ENCODE measurements at regions not wholly inside any gene's neighbourhood (a gene's known extent, or its start where the extent isn't known, plus 50 kb on each side); places are given as distances from the start of the nearest gene placed in this dataset.

GRCh38 chr11:127631974-127632373 lies 631.4 kb upstream of the KIRREL3 start:
- CTCF ChIA-PET, result interaction anchor here (1.3 kb wide), 1 partner anchor 526 kb away, joined by 4 read pairs; no protein-coding TSS in a partner anchor
- no peaks in the 10 kb centered on the region for H3F3A ChIP-seq (replicated peaks; ENCODE audit: insufficient read depth)
- no peaks in the 10 kb centered on the region for H3K27me3 ChIP-seq (ENCODE audit: insufficient read depth)
- H3K79me2 ChIP-seq (ENCODE audit: insufficient read depth), result no peaks in the 10 kb centered on the region
- H3K4me2 ChIP-seq, result no peak overlapping the region
- 0 out of 4 replicates have a peak overlapping the region, but pooled peaks of 1 of the 2 experiments have one; percentile 12 for H3K4me3 ChIP-seq (ENCODE audit: low read depth in 2 of 2, low read length in 1 of 2)
- no peaks in the 10 kb centered on the region for H4K20me1 ChIP-seq (ENCODE audit: insufficient read depth)
- H2AFZ ChIP-seq (ENCODE audit: low read depth), result no peak overlapping the region
- no peak overlapping the region for H3K27ac ChIP-seq (ENCODE audit: low read depth in 2 of 2, low read length in 1 of 2)
- POLR2A ChIA-PET, result no interaction called here
- no peaks in the 10 kb centered on the region for H3K9me2 ChIP-seq
- H3K9ac ChIP-seq, result no peak overlapping the region
- no peaks in the 10 kb centered on the region for H3K36me3 ChIP-seq (replicated peaks in 1 of 2; ENCODE audit: control insufficient read depth in 1 of 2, insufficient read depth in 2 of 2, low read length in 1 of 2)
- no peaks in the 10 kb centered on the region for H3K9me3 ChIP-seq
- 86% methylated on average over 5 of the region's 5 CpGs for WGBS (ENCODE audit: low lambda C conversion rate)
- DNase-seq, result no peak
- TF ChIP-seq ZBTB33 (IDR thresholded peaks at IDR 0.05; ENCODE audit: borderline replicate concordance, low read depth) (no peak), MAX (IDR thresholded peaks at IDR 0.05; ENCODE audit: low read depth) (no peak), ELF1 (IDR thresholded peaks at IDR 0.05) (no peak), NFIC (IDR thresholded peaks at IDR 0.05; ENCODE audit: borderline replicate concordance) (no peak), PBX3 (IDR thresholded peaks at IDR 0.05) (no peak), FOSL2 (IDR thresholded peaks at IDR 0.05; ENCODE audit: borderline replicate concordance, low read depth) (no peak), RAD21 (IDR thresholded peaks at IDR 0.05; ENCODE audit: low read length) (no peak), REST (IDR thresholded peaks at IDR 0.05; ENCODE audit: low read depth, low read length) (no peak), EP300 (IDR thresholded peaks at IDR 0.05; ENCODE audit: borderline replicate concordance in 1 of 2, low read depth in 1 of 2, low read length in 1 of 2) (no peak), RCOR1 (IDR thresholded peaks at IDR 0.05; ENCODE audit: low read length) (no peak), FOXJ3 (CRISPR knock-in tag; IDR thresholded peaks at IDR 0.05) (no peak), RXRA (IDR thresholded peaks at IDR 0.05; ENCODE audit: borderline replicate concordance, low read depth) (no peak), SIN3A (IDR thresholded peaks at IDR 0.05; ENCODE audit: borderline replicate concordance, low read depth, low read length) (no peak), SMC3 (IDR thresholded peaks at IDR 0.05; ENCODE audit: low read depth, low read length) (no peak), POLR2AphosphoS5 (IDR thresholded peaks at IDR 0.05; ENCODE audit: low read depth, low read length) (no peak)
- H3K4me1 ChIP-seq (ENCODE audit: control insufficient read depth in 1 of 2, insufficient read depth in 2 of 2, low read depth in 1 of 2, low read length in 1 of 2), result peaks cover 0 to 4% of the 10 kb centered on the region in 2 experiments; a peak in 1 of 4 replicates

All from SK-N-SH (cell line).